ENCODE measurements at regions not wholly inside any gene's neighbourhood (a gene's known extent, or its start where the extent isn't known, plus 50 kb on each side); places are given as distances from the start of the nearest gene placed in this dataset.

- no peaks in the 10 kb centered on the region for H4K20me1 ChIP-seq (ENCODE audit: insufficient read depth, low read length)
- no peak overlapping the region for H3K27ac ChIP-seq (ENCODE audit: low read depth, low read length)
- H3K4me2 ChIP-seq (ENCODE audit: insufficient read depth, low read length), result no peak overlapping the region
- H3K4me1 ChIP-seq (ENCODE audit: insufficient read depth, low read length), result no peaks in the 10 kb centered on the region
- H3K4me3 ChIP-seq (ENCODE audit: insufficient read depth, low read length), result no peak overlapping the region
- H3K27me3 ChIP-seq (ENCODE audit: insufficient read depth, low read length), result no peaks in the 10 kb centered on the region
- H3K36me3 ChIP-seq (ENCODE audit: insufficient read depth, low read length), result no peaks in the 10 kb centered on the region
- TF ChIP-seq CTCF (IDR thresholded peaks at IDR 0.05; ENCODE audit: extremely low read depth, low read depth, low read length), result no peak
- DNase-seq (ENCODE audit: insufficient read length, low spot score, missing footprints), result no peak
- H3K79me2 ChIP-seq (ENCODE audit: insufficient read depth, low read length), result no peaks in the 10 kb centered on the region
- H3K9me3 ChIP-seq (ENCODE audit: low read depth, low read length), result no peaks in the 10 kb centered on the region
- no peak overlapping the region for H2AFZ ChIP-seq (ENCODE audit: low read length)
Observed at GRCh38 chr12:118851891-118852290, 129.4 kb upstream of the SRRM4 start.

- Histone ChIP-seq H3K4me3 (ENCODE audit: insufficient read depth, low read length) (no peak overlapping the region), H2AFZ (ENCODE audit: low read length) (no peak overlapping the region), H3K79me2 (ENCODE audit: insufficient read depth, low read length) (no peaks in the 10 kb centered on the region), H3K4me2 (ENCODE audit: insufficient read depth, low read length) (no peak overlapping the region), H3K27me3 (ENCODE audit: insufficient read depth, low read length) (no peaks in the 10 kb centered on the region), H4K20me1 (ENCODE audit: insufficient read depth, low read length) (no peaks in the 10 kb centered on the region), H3K9me3 (ENCODE audit: low read depth, low read length) (no peaks in the 10 kb centered on the region), H3K4me1 (ENCODE audit: insufficient read depth, low read length) (no peaks in the 10 kb centered on the region), H3K36me3 (ENCODE audit: insufficient read depth, low read length) (no peaks in the 10 kb centered on the region), H3K27ac (ENCODE audit: low read depth, low read length) (no peak overlapping the region)
- no peak for DNase-seq (ENCODE audit: insufficient read length, low spot score, missing footprints)
- no peak for TF ChIP-seq CTCF (IDR thresholded peaks at IDR 0.05; ENCODE audit: extremely low read depth, low read depth, low read length)
Observed at GRCh38 chr12:118853634-118854033, 127.7 kb upstream of the SRRM4 start.

- Histone ChIP-seq H3K27ac (ENCODE audit: low read depth, low read length) (no peak overlapping the region), H3K9me3 (ENCODE audit: low read depth, low read length) (no peaks in the 10 kb centered on the region), H3K4me1 (ENCODE audit: insufficient read depth, low read length) (no peaks in the 10 kb centered on the region), H3K36me3 (ENCODE audit: insufficient read depth, low read length) (no peaks in the 10 kb centered on the region), H3K4me3 (ENCODE audit: insufficient read depth, low read length) (no peak overlapping the region), H3K79me2 (ENCODE audit: insufficient read depth, low read length) (no peaks in the 10 kb centered on the region), H3K27me3 (ENCODE audit: insufficient read depth, low read length) (no peaks in the 10 kb centered on the region), H3K4me2 (ENCODE audit: insufficient read depth, low read length) (no peak overlapping the region), H4K20me1 (ENCODE audit: insufficient read depth, low read length) (no peaks in the 10 kb centered on the region), H2AFZ (ENCODE audit: low read length) (no peak overlapping the region)
- no peak for DNase-seq (ENCODE audit: insufficient read length, low spot score, missing footprints)
- no peak for TF ChIP-seq CTCF (IDR thresholded peaks at IDR 0.05; ENCODE audit: extremely low read depth, low read depth, low read length)
Observed at GRCh38 chr12:118855858-118856257, 125.5 kb upstream of the SRRM4 start.

- Histone ChIP-seq H4K20me1 (ENCODE audit: insufficient read depth, low read length) (no peaks in the 10 kb centered on the region), H3K4me3 (ENCODE audit: insufficient read depth, low read length) (no peak overlapping the region), H2AFZ (ENCODE audit: low read length) (no peak overlapping the region), H3K4me1 (ENCODE audit: insufficient read depth, low read length) (no peaks in the 10 kb centered on the region), H3K9me3 (ENCODE audit: low read depth, low read length) (peaks cover 2% of the 10 kb centered on the region), H3K4me2 (ENCODE audit: insufficient read depth, low read length) (no peak overlapping the region), H3K79me2 (ENCODE audit: insufficient read depth, low read length) (no peaks in the 10 kb centered on the region), H3K36me3 (ENCODE audit: insufficient read depth, low read length) (no peaks in the 10 kb centered on the region), H3K27ac (ENCODE audit: low read depth, low read length) (no peak overlapping the region), H3K27me3 (ENCODE audit: insufficient read depth, low read length) (no peaks in the 10 kb centered on the region)
- no peak for TF ChIP-seq CTCF (IDR thresholded peaks at IDR 0.05; ENCODE audit: extremely low read depth, low read depth, low read length)
- no peak for DNase-seq (ENCODE audit: insufficient read length, low spot score, missing footprints)
Observed at GRCh38 chr12:118866346-118866745, 115.0 kb upstream of the SRRM4 start.
